ENCODE measurements at regions not wholly inside any gene's neighbourhood (a gene's known extent, or its start where the extent isn't known, plus 50 kb on each side); places are given as distances from the start of the nearest gene placed in this dataset.

DNA sequence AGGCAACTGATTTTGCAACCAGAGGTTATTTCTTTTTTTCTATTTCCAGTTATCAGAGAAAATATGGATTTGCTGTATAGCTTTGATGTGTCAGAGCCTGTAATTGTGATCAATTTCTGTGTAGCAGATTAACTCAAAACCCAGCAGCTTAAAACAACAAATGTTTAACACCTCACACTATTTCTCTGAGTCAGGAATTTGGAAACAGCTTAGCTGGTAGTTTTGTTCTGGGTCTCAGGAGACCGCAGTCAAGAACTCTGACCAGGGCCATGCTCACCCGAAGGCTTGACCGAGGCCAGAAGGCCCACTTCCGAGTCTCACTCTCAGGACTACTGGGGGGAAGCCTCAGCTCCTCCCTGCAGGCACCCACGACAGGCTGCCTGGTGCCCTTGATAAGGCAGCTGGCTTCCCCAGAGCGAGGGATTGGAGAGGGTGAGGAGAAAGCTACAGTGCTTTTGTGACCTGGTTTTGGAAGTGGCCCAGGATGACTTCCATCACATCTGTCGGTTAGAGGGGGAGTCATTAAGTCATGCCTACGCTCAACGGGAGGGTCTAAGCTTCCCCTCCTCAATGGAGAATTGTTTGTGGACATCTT lies 105.7 kb upstream of the SHH start:
- Mint-ChIP-seq H3K27ac (no peak overlapping the region), H3K9me3 (peaks cover 2% of the 10 kb centered on the region), H3K4me3 (no peak overlapping the region), H3K27me3 (ENCODE audit: low read depth) (no peaks in the 10 kb centered on the region), H3K4me1 (ENCODE audit: low read depth) (no peaks in the 10 kb centered on the region), H3K36me3 (ENCODE audit: low read depth) (no peaks in the 10 kb centered on the region)
- CTCF ChIA-PET, result no interaction called here
- intact Hi-C loops (cut with micrococcal nuclease), result no loop called here
- DNase-seq, result no peak

DNA sequence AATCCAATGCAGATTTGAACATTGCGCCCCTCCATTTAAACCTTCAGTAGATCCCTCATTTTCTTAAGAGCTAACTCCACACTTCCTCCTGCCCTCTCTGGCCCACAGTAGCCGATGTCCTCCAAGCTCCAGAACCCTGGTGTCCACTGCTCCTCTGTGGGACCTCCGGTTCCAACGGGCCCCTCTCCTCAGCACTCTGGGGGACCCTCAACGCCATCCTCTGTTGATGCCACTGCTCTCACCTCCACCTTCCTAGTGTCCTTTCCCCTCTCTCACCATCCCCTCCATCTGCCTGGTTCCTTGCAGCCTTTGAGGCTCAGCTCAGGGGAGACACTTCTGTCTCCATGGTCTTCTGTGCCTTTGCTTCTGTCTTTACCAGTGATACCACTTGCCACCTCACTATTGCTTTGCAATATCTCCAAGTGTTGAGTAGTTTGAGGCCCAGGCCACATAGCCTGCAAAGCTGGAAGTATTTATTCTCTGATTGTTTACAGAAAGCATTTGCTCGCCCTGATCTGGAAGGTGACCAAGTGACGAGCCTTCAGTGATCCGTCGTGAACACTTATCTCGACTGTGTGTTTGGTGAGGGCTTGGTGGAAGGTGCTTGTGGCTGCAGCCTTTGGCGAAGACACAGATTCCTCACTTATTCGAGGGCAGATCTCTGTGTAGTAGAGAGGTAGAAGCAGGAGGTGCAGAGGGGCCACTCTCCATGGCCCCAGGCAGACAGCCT lies 104.8 kb upstream of the SHH start:
- no peaks in the 10 kb centered on the region for H3K36me3 Mint-ChIP-seq (ENCODE audit: low read depth)
- peaks cover 8% of the 10 kb centered on the region for H3K9me3 Mint-ChIP-seq
- CTCF ChIA-PET, result no interaction called here
- no peaks in the 10 kb centered on the region for H3K27me3 Mint-ChIP-seq (ENCODE audit: low read depth)
- intact Hi-C loops (cut with micrococcal nuclease), result no loop called here
- no peak overlapping the region for H3K4me3 Mint-ChIP-seq
- no peaks in the 10 kb centered on the region for H3K4me1 Mint-ChIP-seq (ENCODE audit: low read depth)
- no peak overlapping the region for H3K27ac Mint-ChIP-seq
- no peak for DNase-seq

DNA sequence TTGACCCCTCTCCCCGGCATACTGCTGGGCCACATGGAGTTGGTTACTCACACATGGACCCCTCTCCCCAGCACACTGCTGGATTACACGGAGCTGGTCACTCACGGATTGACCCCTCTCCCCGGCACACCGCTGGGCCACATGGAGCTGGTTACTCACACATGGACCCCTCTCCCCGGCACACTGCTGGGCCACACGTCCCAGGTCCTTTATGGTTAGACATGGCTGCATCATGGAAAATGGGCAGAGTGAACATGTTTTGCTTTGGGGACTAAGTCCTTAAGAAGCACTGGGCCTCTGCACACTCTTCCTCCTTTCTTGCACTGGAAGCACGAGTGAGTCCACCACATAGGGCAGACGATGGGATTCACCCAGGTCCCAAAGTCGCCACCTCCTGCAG lies 102.1 kb upstream of the SHH start:
- DNase-seq, result no peak

DNA sequence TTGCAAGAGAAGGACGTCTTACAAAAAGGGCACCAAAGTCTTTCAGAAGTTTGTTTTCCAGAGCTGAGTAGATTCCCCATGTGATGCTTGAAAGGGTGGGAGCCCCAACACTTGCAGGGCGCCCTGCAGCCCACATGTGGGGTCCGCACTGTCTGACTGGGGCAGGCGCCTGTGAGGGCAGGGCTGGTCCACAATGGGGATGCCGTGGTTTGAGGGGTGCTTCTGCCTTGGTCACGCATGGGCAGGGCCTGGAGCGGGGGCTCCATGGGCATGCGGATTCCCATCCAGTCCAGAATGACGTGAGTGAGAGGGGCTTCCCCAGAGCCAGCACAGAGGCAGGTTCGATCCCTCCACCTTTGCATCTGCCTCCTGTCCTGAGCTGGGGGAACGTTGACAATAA lies 101.5 kb upstream of the SHH start:
- Mint-ChIP-seq H3K9me3 (peaks cover 27% of the 10 kb centered on the region), H3K4me3 (no peak overlapping the region), H3K27ac (no peak overlapping the region), H3K36me3 (ENCODE audit: low read depth) (peaks cover 1% of the 10 kb centered on the region), H3K4me1 (ENCODE audit: low read depth) (no peaks in the 10 kb centered on the region), H3K27me3 (ENCODE audit: low read depth) (no peaks in the 10 kb centered on the region)
- DNase-seq, result no peak
- CTCF ChIA-PET, result no interaction called here
- intact Hi-C loops (cut with micrococcal nuclease), result no loop called here

More for the DNA sequence above, 102.1 kb upstream of the SHH start:
- no peaks in the 10 kb centered on the region for H3K4me1 Mint-ChIP-seq (ENCODE audit: low read depth)
- no peak overlapping the region for H3K27ac Mint-ChIP-seq
- CTCF ChIA-PET, result no interaction called here
- peaks cover 27% of the 10 kb centered on the region for H3K9me3 Mint-ChIP-seq
- no peak overlapping the region for H3K4me3 Mint-ChIP-seq
- no peaks in the 10 kb centered on the region for H3K27me3 Mint-ChIP-seq (ENCODE audit: low read depth)
- H3K36me3 Mint-ChIP-seq (ENCODE audit: low read depth), result peaks cover 1% of the 10 kb centered on the region
- intact Hi-C loops (cut with micrococcal nuclease), result no loop called here

DNA sequence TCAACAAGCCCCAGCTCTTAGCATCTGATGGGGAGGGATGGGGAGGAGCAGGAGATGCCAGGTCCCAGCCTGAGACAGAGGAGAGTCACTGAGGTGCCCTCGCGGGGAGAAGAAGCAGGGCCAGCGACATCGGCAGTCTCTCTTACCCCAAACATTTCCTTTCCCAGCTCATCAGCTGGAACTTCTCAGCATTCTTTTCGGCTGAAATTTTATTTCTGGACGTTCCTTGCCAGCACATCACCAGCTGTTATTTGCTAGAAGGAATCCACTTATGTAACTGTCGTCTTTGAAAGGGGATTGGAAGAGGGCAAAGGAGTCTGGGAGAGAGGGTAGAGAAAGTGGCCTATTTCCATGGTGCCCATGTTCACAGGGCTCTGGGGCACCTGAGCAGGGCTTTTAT lies 101.0 kb upstream of the SHH start:
- no peak overlapping the region for H3K4me3 Mint-ChIP-seq

DNA sequence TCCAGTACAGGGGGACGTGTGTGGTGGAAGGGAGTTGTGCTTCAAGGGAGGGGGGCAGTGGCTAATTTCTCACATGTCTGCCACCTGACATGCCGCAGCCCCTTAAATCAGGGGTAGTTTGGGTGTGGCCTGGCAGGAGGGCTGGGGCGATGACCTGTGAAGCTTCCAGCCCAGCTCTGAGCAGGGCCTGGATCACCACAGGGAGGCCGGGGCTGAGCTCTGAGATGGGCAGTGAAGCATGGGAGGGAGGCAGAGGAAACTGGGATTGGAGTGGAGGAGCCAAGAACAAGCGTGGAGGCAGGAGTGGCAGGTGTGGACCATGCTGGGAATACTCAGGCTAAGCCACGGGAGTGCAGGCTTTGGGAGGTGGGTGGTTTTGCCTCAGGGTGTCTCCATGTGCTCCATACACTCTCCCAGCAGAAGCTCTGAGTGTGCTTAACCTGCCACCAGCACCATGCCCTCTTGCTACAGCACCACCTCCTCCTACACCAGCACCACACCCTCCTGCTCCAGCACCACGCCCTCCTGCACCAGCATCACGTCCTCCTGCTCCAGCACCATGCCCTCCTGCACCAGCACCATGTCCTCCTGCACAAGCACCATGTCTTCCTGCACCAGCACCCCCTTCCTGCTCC lies 99.3 kb upstream of the SHH start:
- H3K4me3 Mint-ChIP-seq, result no peak overlapping the region
- H3K4me1 Mint-ChIP-seq (ENCODE audit: low read depth), result no peaks in the 10 kb centered on the region
- DNase-seq, result no peak
- no peaks in the 10 kb centered on the region for H3K27me3 Mint-ChIP-seq (ENCODE audit: low read depth)
- peaks cover 27% of the 10 kb centered on the region for H3K9me3 Mint-ChIP-seq
- CTCF ChIA-PET, result no interaction called here
- no peak overlapping the region for H3K27ac Mint-ChIP-seq
- peaks cover 1% of the 10 kb centered on the region for H3K36me3 Mint-ChIP-seq (ENCODE audit: low read depth)
- intact Hi-C loops (cut with micrococcal nuclease), result no loop called here

More for the DNA sequence above, 101.0 kb upstream of the SHH start:
- Mint-ChIP-seq H3K4me1 (ENCODE audit: low read depth) (no peaks in the 10 kb centered on the region), H3K27me3 (ENCODE audit: low read depth) (no peaks in the 10 kb centered on the region), H3K9me3 (peaks cover 27% of the 10 kb centered on the region), H3K36me3 (ENCODE audit: low read depth) (peaks cover 1% of the 10 kb centered on the region), H3K27ac (no peak overlapping the region)
- intact Hi-C loops (cut with micrococcal nuclease), result no loop called here
- no peak for DNase-seq
- CTCF ChIA-PET, result no interaction called here

DNA sequence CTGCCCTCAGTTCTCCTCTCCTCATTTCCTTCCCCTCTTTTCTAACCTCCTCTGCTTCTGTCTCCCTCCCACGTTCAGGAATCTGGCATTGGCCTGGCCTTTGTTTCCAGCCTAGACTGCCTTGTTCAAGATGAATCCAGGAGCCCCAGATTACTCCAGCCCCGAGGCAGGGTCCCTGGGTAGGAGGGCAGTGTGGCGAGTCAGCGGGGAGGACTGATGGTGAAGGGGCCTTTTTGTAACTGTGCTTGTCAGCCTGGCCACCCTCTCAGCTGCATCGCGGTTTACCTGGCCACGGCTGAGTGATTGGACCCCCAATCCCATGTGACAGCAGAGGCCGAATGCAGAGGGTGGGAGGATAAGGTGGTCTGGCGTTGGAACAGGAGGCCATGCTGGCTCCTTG lies 96.1 kb upstream of the SHH start:
- Mint-ChIP-seq H3K4me3 (no peak overlapping the region), H3K9me3 (peaks cover 32% of the 10 kb centered on the region), H3K36me3 (ENCODE audit: low read depth) (peaks cover 1% of the 10 kb centered on the region), H3K27me3 (ENCODE audit: low read depth) (no peaks in the 10 kb centered on the region), H3K4me1 (ENCODE audit: low read depth) (no peaks in the 10 kb centered on the region), H3K27ac (no peak overlapping the region)
- CTCF ChIA-PET, result no interaction called here
- intact Hi-C loops (cut with micrococcal nuclease), result no loop called here
- DNase-seq, result no peak

DNA sequence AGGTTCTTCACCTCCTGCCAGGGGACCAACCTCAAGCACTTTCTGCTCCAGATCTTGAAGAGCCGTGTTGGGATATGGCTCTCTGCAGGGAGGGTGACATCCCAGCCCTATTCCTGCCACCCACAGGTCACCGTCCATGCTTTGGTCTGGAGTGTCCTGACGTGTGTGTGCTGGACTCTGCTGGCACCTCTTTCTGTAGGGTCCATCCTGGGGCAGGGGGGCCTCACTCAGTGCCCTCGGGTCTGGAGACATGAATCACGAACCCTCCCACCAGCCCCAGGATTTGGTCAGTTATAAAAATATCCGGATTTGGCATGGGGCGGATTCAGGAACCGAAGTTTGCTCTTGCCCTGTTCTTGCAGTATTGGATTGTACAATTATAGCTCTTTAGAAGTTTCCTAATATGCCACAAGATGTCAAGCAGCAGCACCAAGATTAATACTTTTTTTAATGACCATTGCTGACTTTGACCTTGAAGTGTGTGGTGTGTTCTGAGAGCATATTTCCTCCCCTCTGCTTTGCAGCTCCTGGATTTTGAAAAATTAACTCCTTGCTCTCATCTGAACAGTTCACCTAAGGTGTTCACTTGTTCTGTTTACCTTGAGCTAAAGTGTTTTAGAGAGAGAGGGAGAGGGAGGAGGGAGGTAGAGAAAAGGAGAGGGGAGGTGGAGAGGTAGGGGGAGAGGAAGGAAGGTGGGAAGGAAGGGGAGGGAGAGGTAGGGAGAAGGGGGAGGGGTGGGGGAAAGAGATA lies 95.4 kb upstream of the SHH start:
- no peaks in the 10 kb centered on the region for H3K4me1 Mint-ChIP-seq (ENCODE audit: low read depth)
- intact Hi-C loops (cut with micrococcal nuclease), result no loop called here
- no peak overlapping the region for H3K27ac Mint-ChIP-seq
- H3K9me3 Mint-ChIP-seq, result peaks cover 28% of the 10 kb centered on the region
- H3K27me3 Mint-ChIP-seq (ENCODE audit: low read depth), result no peaks in the 10 kb centered on the region
- H3K36me3 Mint-ChIP-seq (ENCODE audit: low read depth), result peaks cover 1% of the 10 kb centered on the region
- DNase-seq, result no peak
- CTCF ChIA-PET, result no interaction called here
- no peak overlapping the region for H3K4me3 Mint-ChIP-seq

DNA sequence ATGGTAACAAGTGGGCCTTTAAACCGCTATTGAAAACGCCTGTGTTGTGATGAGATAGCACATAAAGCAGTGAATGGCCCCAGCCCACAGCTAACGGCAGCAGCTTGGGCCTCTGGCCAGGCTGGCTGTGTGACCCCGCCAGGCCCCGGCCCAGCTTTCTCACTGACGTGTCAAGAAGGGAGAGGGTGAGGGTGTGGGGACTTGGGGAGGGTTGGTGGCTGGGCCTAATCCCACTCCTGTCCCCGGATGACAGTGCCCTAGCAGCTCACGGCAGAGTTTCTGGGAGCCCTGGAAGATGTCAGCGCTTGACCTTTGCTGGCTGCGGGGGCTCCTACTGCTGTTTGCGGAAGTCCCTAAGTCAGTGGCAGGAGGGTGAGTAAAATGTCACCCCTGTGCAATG lies 88.9 kb upstream of the SHH start:
- Mint-ChIP-seq H3K9me3 (peaks cover 5% of the 10 kb centered on the region), H3K27ac (no peak overlapping the region), H3K4me3 (no peak overlapping the region), H3K4me1 (ENCODE audit: low read depth) (no peaks in the 10 kb centered on the region), H3K36me3 (ENCODE audit: low read depth) (no peaks in the 10 kb centered on the region), H3K27me3 (ENCODE audit: low read depth) (no peaks in the 10 kb centered on the region)
- CTCF ChIA-PET, result no interaction called here
- no peak for DNase-seq
- intact Hi-C loops (cut with micrococcal nuclease), result no loop called here

DNA sequence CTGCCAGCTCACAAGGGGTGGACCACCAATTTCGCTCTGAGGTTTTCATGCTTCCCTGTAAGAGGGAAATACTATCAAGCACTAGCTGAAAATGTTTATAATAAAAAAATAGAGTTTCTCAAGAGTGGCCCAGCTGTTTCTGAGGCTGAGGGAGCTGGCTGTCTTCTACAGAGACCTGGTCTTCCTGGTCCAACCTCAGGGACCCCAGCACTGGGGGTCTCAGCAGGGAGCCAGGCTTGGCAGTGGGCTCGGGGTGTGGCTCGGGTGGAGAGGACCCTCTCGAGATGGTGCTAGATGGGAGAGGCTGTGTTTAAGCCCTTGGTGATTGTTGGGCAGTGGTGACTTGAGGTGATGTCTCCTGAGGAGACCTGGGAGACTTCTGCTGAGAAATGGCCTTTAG lies 87.3 kb upstream of the SHH start:
- no peak for DNase-seq
- Mint-ChIP-seq H3K9me3 (peaks cover 3% of the 10 kb centered on the region), H3K27me3 (ENCODE audit: low read depth) (no peaks in the 10 kb centered on the region), H3K4me1 (ENCODE audit: low read depth) (no peaks in the 10 kb centered on the region), H3K27ac (no peak overlapping the region), H3K36me3 (ENCODE audit: low read depth) (no peaks in the 10 kb centered on the region), H3K4me3 (no peak overlapping the region)
- CTCF ChIA-PET, result no interaction called here
- intact Hi-C loops (cut with micrococcal nuclease), result no loop called here

DNA sequence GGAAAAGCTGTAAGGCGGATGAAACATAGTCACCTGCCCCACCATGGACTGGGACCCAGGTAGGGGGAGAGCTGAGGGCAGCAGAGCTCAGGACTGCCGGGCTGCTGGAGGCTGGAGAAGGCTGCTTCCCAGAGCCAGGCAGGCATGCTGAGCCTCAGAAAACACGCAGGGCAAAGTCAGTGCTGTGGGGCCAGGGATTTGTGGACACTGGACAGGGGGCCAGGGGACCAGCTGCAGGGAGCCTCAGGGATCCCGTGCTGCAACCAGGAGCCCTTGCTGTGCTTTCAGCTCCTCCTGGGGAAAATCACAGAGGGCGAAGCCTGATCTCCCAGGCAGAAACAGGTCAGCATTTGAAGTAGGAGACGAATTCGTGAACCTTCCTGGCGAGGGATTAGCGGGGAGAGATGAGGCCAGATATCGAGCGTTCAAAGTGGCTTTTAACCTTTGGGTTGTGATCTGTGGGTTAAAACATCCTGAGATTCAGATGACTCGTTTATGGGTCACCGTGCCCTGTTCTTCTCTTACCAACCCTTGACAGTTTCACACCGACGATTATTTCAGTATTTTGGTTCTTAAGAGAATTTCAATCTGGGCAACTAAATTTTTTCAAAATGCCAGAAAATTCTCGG lies 85.6 kb upstream of the SHH start:
- no peaks in the 10 kb centered on the region for H3K36me3 Mint-ChIP-seq (ENCODE audit: low read depth)
- CTCF ChIA-PET, result no interaction called here
- no peaks in the 10 kb centered on the region for H3K4me1 Mint-ChIP-seq (ENCODE audit: low read depth)
- intact Hi-C loops (cut with micrococcal nuclease), result no loop called here
- H3K27me3 Mint-ChIP-seq (ENCODE audit: low read depth), result peaks cover 2% of the 10 kb centered on the region
- no peaks in the 10 kb centered on the region for H3K9me3 Mint-ChIP-seq
- no peak overlapping the region for H3K4me3 Mint-ChIP-seq
- DNase-seq, result no peak
- no peak overlapping the region for H3K27ac Mint-ChIP-seq

DNA sequence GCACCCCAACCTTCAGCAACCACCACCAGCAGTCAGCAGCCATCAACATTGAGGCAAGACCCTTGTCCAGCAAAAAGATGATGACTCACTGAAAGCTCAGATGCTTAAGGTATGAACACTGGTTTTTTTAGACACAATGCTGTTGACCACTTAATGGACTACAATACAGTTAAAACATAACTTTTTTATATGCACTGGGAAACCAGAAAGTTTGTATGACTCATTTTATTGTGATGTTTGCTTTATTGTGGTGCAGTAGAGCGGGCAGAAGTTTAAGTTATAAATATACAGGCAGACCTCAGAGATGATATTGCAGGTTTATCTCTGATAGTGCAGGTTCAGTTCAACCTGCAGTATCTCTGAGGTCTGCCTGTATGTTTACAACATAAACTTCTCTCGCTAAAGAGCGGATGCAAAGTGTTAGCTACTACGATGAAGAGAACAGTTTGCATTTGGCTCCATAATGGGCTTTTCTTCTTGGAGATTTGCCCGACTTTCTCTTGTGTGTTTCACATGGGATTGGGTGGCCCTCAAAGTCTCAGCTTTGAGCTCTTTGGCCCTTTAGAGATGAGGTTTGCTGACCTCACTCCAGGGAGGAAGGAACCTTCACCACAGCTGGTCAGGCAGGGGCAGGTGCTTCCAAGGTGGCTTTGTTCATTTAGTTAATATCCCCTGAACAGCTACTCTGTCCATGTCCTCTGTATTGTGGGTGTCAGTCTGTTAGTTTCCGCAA lies 84.4 kb upstream of the SHH start:
- intact Hi-C loops (cut with micrococcal nuclease), result no loop called here
- Mint-ChIP-seq H3K27ac (no peak overlapping the region), H3K27me3 (ENCODE audit: low read depth) (peaks cover 2% of the 10 kb centered on the region), H3K9me3 (no peaks in the 10 kb centered on the region), H3K4me3 (no peak overlapping the region), H3K36me3 (ENCODE audit: low read depth) (no peaks in the 10 kb centered on the region), H3K4me1 (ENCODE audit: low read depth) (no peaks in the 10 kb centered on the region)
- DNase-seq, result no peak
- CTCF ChIA-PET, result no interaction called here

Measured in activated naive CD4-positive, alpha-beta T cell treated with anti-CD3 and anti-CD28 coated beads for 36 hours (primary cell).